Lung (tissue), 11 donors: ENCODE measurements at regions not wholly inside any gene's neighbourhood (a gene's known extent, or its start where the extent isn't known, plus 50 kb on each side); places are given as distances from the start of the nearest gene placed in this dataset.

Experiments
- ATAC-seq: fragments of 200-7000 bp; cut with Tn5 transposase; one replicate; pipeline ENCODE4 v1.9.1; 2020; ENCODE audit warnings: moderate number of reproducible peaks; ENCODE audit not compliant: insufficient read depth, low FRiP score
- DNase-seq, 3 donors: peaks; one replicate each; pipeline ENCODE4 v3.0.0-alpha.2; 2013 to 2017
- H3K27ac ChIP-seq, 2 donors: one replicate each; pipeline ENCODE4 v1.5.1; 2013; ENCODE audit warnings: mild to moderate bottlenecking in 2 of 2, moderate library complexity in 2 of 2, control low read depth in 1 of 2, inconsistent platforms in 1 of 2, low read depth in 1 of 2, low read length in 1 of 2
- H3K27me3 ChIP-seq, 3 donors: one replicate each; pipeline ENCODE4 v1.5.1; 2013; ENCODE audit warnings: low read length in 2 of 3; ENCODE audit not compliant: control insufficient read depth in 3 of 3, insufficient read depth in 3 of 3
- H3K36me3 ChIP-seq, 4 donors: one replicate each; pipeline ENCODE4 v1.5.1; 2013; ENCODE audit warnings: low read length in 4 of 4, mild to moderate bottlenecking in 1 of 4, moderate library complexity in 1 of 4; ENCODE audit not compliant: control insufficient read depth in 4 of 4, insufficient read depth in 4 of 4
- H3K4me1 ChIP-seq, 5 donors: one replicate each; pipeline ENCODE4 v1.5.1; 2013; ENCODE audit warnings: low read length in 5 of 5, mild to moderate bottlenecking in 2 of 5, moderate library complexity in 1 of 5; ENCODE audit not compliant: control insufficient read depth in 5 of 5, insufficient read depth in 5 of 5
- H3K4me3 ChIP-seq: one replicate; pipeline ENCODE4 v1.5.1; 2013; ENCODE audit warnings: mild to moderate bottlenecking, control low read depth, moderate library complexity
- H3K9ac ChIP-seq, 2 donors: one replicate each; pipeline ENCODE4 v1.5.1; 2013; ENCODE audit warnings: low read length in 2 of 2, control low read depth in 1 of 2; ENCODE audit not compliant: insufficient read depth in 1 of 2
- H3K9me3 ChIP-seq, 4 donors: one replicate each; pipeline ENCODE4 v1.5.1; 2013; ENCODE audit warnings: low read length in 3 of 4, mild to moderate bottlenecking in 1 of 4, moderate library complexity in 1 of 4; ENCODE audit not compliant: control insufficient read depth in 4 of 4, insufficient read depth in 3 of 4
- CTCF ChIP-seq: IDR thresholded peaks from 2 replicates; pipeline ENCODE4 v1.5.1; 2012; ENCODE audit warnings: mild to moderate bottlenecking; ENCODE audit errors: control extremely low read depth, extremely low read depth
- WGBS, 2 donors: extraction: QIAGEN DNeasy Blood & Tissue Kit; methylation state at CpG; one replicate each; pipeline ENCODE4 v1.1.7; 2013; 5-methylcytosine and 5-hydroxymethylcytosine counted together
- donor health status: control.
- donor health status: control.
- donor health status: Bipolar disorder and iron deficiency.
- donor health status: healthy.
- donor health status: DM: yes; HTN: yes; CAD: no.

- no peak overlapping the region for H3K27ac ChIP-seq
- H3K9me3 ChIP-seq = no peaks in the 10 kb centered on the region
- 27 to 48% methylated on average over 4 of the region's 4 CpGs for WGBS, 2 donors
- H3K4me1 ChIP-seq = no peaks in the 10 kb centered on the region
- no peaks in the 10 kb centered on the region for H3K27me3 ChIP-seq
- no peaks in the 10 kb centered on the region for H3K36me3 ChIP-seq
- DNase-seq (no peak), ATAC-seq (no peak)
- no peak overlapping the region for H3K4me3 ChIP-seq
- TF ChIP-seq CTCF = no peak
- no peak overlapping the region for H3K9ac ChIP-seq
These were observed 96.4 kb upstream of the MYCBP2 start for GRCh38 chr13:77423296-77423695.

GRCh38 chr13:77422724-77423123 is 95.8 kb upstream of the MYCBP2 start:
- no peak for TF ChIP-seq CTCF
- Histone ChIP-seq H3K36me3 (no peaks in the 10 kb centered on the region), H3K9me3 (no peaks in the 10 kb centered on the region), H3K9ac (no peak overlapping the region), H3K27me3 (no peaks in the 10 kb centered on the region), H3K27ac (no peak overlapping the region), H3K4me1 (peaks cover 0 to 4% (median 0%) of the 10 kb centered on the region in 5 donors), H3K4me3 (no peak overlapping the region)
- ATAC-seq (no peak), DNase-seq (peak in 1 of 3 donors; percentile 16)
- WGBS, 2 donors = 80 to 90% methylated on average over 2 of the region's 2 CpGs

GRCh38 chr13:77417897-77418296 is 91.0 kb upstream of the MYCBP2 start:
- H3K4me3 ChIP-seq = no peak overlapping the region
- H3K4me1 ChIP-seq = peaks cover 0 to 14% (median 5%) of the 10 kb centered on the region in 5 donors
- H3K9me3 ChIP-seq = no peaks in the 10 kb centered on the region
- H3K27me3 ChIP-seq = no peaks in the 10 kb centered on the region
- 54 to 59% methylated on average over 4 of the region's 4 CpGs for WGBS, 2 donors
- H3K36me3 ChIP-seq = no peaks in the 10 kb centered on the region
- TF ChIP-seq CTCF = no peak
- DNase-seq (no peak), ATAC-seq (no peak)
- no peak overlapping the region for H3K27ac ChIP-seq
- no peak overlapping the region for H3K9ac ChIP-seq

GRCh38 chr13:77416666-77417212 is 89.8 kb upstream of the MYCBP2 start:
- WGBS, 2 donors = 75 to 76% methylated on average over 6 of the region's 6 CpGs
- Histone ChIP-seq H3K27me3 (no peaks in the 10 kb centered on the region), H3K27ac (no peak overlapping the region), H3K4me3 (no peak overlapping the region), H3K4me1 (peaks cover 0 to 14% (median 5%) of the 10 kb centered on the region in 5 donors), H3K9ac (no peak overlapping the region), H3K36me3 (no peaks in the 10 kb centered on the region), H3K9me3 (no peaks in the 10 kb centered on the region)
- no peak for ATAC-seq
- DNase-seq = no peak
- no peak for TF ChIP-seq CTCF
